Large intestine (tissue), 3 donors: ENCODE measurements at regions not wholly inside any gene's neighbourhood (a gene's known extent, or its start where the extent isn't known, plus 50 kb on each side); places are given as distances from the start of the nearest gene placed in this dataset.

Source experiments
- DNase-seq, 2 donors: peaks; one replicate each; pipeline versions ENCODE4 v3.0.0 to v3.0.0-alpha.2; 2013
- H3K27ac ChIP-seq: one replicate; pipeline ENCODE4 v1.5.1; 2013; ENCODE audit warnings: low read length
- H3K27me3 ChIP-seq: 2 replicates; pipeline ENCODE4 v1.6.1; 2013; ENCODE audit warnings: low read length; ENCODE audit not compliant: control insufficient read depth, insufficient read depth
- H3K36me3 ChIP-seq: 2 replicates; pipeline ENCODE4 v1.6.1; 2013; ENCODE audit warnings: low read length; ENCODE audit not compliant: control insufficient read depth, insufficient read depth
- H3K4me1 ChIP-seq: one replicate; pipeline ENCODE4 v1.6.1; 2013; ENCODE audit warnings: low read length; ENCODE audit not compliant: control insufficient read depth, insufficient read depth
- H3K4me3 ChIP-seq: one replicate; pipeline ENCODE4 v1.5.1; 2013; ENCODE audit warnings: low read length
- H3K9me3 ChIP-seq: one replicate; pipeline ENCODE4 v1.6.1; 2013; ENCODE audit warnings: mild to moderate bottlenecking, low read depth, low read length, moderate library complexity; ENCODE audit not compliant: control insufficient read depth
- WGBS: methylation state at CpG from one replicate; pipeline ENCODE4 v1.1.5; 2013; ENCODE audit warnings: low lambda C conversion rate; ENCODE audit not compliant: insufficient coverage; 5-methylcytosine and 5-hydroxymethylcytosine counted together

- Histone ChIP-seq H3K4me1 (no peaks in the 10 kb centered on the region), H3K27me3 (no peaks in the 10 kb centered on the region), H3K36me3 (no peaks in the 10 kb centered on the region), H3K4me3 (no peak overlapping the region), H3K27ac (no peak overlapping the region), H3K9me3 (no peaks in the 10 kb centered on the region)
- DNase-seq, result no peak
- WGBS, result 45% methylated on average over 2 of the region's 5 CpGs
These were observed 988.0 kb downstream of the PCDH17 start for GRCh38 chr13:58619396-58620113.

DNA sequence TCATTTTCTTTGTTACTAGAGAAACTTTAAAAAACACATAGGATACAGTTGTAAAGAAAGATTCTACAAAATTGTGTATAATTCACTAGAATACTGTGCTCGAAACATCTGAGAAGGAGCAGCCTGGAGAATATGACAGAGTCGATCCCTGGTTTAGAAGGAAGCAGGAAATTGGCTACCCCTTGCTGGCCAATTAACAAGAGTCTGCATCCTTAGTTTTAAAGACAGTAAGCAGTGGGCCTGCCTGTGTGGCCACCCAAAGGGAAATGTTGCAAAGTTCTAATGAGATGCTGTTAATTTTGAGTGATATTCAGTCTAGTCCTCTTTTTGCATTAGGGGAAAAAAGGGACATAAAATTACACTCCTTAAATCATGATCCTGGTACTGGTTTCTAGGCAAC is 988.6 kb downstream of the PCDH17 start:
- WGBS, result 86% methylated on average over 1 of the region's 2 CpGs

DNA sequence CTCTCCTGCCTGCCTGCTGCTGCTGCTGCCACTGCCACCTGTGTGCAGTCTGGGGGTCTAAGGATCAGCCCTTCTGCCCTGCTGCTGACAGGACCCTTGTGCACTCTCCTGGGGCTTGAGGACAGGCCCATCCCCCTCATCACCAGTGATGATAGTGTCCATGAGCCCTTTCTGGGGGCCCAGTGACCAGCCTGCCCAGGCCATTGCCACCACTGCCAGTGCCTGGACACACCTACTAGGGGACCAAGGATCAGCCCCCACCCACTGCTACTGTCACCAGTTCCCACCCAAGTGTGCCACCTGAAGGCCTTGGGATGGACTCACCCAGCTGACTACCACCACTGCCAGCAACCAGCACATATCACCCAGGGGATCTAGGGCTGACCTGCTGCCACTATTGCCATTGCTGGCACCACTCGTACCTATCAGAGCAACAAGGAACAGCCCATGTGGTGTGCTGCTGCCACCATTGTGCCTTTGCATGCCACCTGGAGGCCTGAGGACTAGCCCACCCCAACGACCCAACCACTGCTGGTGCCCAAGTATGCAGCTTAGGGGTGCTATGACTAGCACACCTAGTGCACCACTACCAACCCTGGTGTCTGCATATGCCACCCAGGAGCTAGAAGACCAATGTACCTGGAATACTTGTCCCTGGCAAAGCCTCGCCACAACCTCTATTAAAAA is 994.3 kb downstream of the PCDH17 start:
- Histone ChIP-seq H3K27ac (no peak overlapping the region), H3K9me3 (peaks cover 2% of the 10 kb centered on the region), H3K36me3 (no peaks in the 10 kb centered on the region), H3K4me3 (no peak overlapping the region), H3K4me1 (no peaks in the 10 kb centered on the region), H3K27me3 (no peaks in the 10 kb centered on the region)
- DNase-seq, result no peak
- no CpG with 5 or more reads among the region's 3 CpGs for WGBS

More for the DNA sequence above, 988.6 kb downstream of the PCDH17 start:
- DNase-seq, result no peak
- Histone ChIP-seq H3K36me3 (no peaks in the 10 kb centered on the region), H3K27me3 (no peaks in the 10 kb centered on the region), H3K4me3 (no peak overlapping the region), H3K4me1 (no peaks in the 10 kb centered on the region), H3K9me3 (no peaks in the 10 kb centered on the region), H3K27ac (no peak overlapping the region)

DNA sequence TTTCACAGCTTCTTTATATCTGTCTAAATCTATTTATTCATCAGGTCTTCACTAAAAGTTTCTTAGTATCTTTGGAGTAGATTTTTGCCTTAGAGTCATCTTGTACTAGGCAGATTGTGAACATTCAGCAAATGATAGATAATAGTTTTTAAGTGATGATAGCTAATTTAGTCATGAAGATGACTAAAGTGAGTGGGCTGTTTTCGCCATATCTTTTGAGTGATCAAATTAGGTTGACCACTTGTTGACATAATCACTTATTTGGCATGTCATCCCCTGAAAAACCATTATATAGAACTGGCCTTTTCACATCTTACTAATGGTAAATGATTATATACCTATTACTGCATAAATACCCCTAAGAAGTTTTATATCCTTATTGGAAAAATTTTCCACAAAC is 999.2 kb downstream of the PCDH17 start:
- Histone ChIP-seq H3K4me3 (no peak overlapping the region), H3K36me3 (no peaks in the 10 kb centered on the region), H3K4me1 (no peaks in the 10 kb centered on the region), H3K9me3 (peaks cover 2% of the 10 kb centered on the region), H3K27me3 (no peaks in the 10 kb centered on the region), H3K27ac (no peak overlapping the region)
- no CpG with 5 or more reads among the region's 1 CpG for WGBS
- DNase-seq, result no peak

GRCh38 chr13:58633226-58633625 is 1001.7 kb downstream of the PCDH17 start:
- no peaks in the 10 kb centered on the region for H3K27me3 ChIP-seq
- H3K9me3 ChIP-seq, result no peaks in the 10 kb centered on the region
- 20% methylated on average over 1 of the region's 3 CpGs for WGBS
- DNase-seq, result no peak
- H3K4me3 ChIP-seq, result no peak overlapping the region
- H3K36me3 ChIP-seq, result no peaks in the 10 kb centered on the region
- H3K27ac ChIP-seq, result no peak overlapping the region
- H3K4me1 ChIP-seq, result no peaks in the 10 kb centered on the region

- no peaks in the 10 kb centered on the region for H3K9me3 ChIP-seq
- no peak for DNase-seq
- WGBS, result 100% methylated on average over 2 of the region's 3 CpGs
- H3K36me3 ChIP-seq, result no peaks in the 10 kb centered on the region
- H3K27me3 ChIP-seq, result no peaks in the 10 kb centered on the region
- no peaks in the 10 kb centered on the region for H3K4me1 ChIP-seq
- H3K4me3 ChIP-seq, result no peak overlapping the region
- H3K27ac ChIP-seq, result no peak overlapping the region
These were observed 1023.5 kb downstream of the PCDH17 start for GRCh38 chr13:58655086-58655485.

DNA sequence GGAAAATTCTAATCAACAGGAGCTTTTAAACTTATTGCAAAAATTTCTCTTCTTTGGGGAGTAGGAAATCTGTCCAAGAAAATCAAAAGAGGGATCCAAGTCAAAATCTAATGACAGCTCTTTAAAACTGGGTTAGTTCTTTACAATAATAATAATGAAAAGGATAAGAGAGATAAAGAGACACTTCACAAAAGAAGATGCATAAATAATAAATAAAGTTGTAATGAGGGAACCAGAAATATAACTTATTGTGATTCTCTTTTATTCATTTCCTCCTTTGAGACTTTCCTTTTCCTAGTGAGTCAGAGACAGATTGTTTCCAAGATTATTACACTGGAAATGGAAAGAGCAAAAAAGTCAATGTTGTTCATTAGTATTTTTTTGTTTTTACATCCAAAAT is 1029.3 kb downstream of the PCDH17 start:
- DNase-seq, result no peak
- H3K36me3 ChIP-seq, result no peaks in the 10 kb centered on the region
- no peaks in the 10 kb centered on the region for H3K27me3 ChIP-seq
- H3K4me1 ChIP-seq, result no peaks in the 10 kb centered on the region
- H3K27ac ChIP-seq, result no peak overlapping the region
- H3K9me3 ChIP-seq, result no peaks in the 10 kb centered on the region
- no peak overlapping the region for H3K4me3 ChIP-seq

- Histone ChIP-seq H3K27ac (no peak overlapping the region), H3K4me3 (no peak overlapping the region), H3K36me3 (no peaks in the 10 kb centered on the region), H3K27me3 (no peaks in the 10 kb centered on the region), H3K9me3 (no peaks in the 10 kb centered on the region), H3K4me1 (no peaks in the 10 kb centered on the region)
- no peak for DNase-seq
- WGBS, result 60% methylated on average over 1 of the region's 1 CpG
These were observed 1034.8 kb downstream of the PCDH17 start for GRCh38 chr13:58666331-58666730.

DNA sequence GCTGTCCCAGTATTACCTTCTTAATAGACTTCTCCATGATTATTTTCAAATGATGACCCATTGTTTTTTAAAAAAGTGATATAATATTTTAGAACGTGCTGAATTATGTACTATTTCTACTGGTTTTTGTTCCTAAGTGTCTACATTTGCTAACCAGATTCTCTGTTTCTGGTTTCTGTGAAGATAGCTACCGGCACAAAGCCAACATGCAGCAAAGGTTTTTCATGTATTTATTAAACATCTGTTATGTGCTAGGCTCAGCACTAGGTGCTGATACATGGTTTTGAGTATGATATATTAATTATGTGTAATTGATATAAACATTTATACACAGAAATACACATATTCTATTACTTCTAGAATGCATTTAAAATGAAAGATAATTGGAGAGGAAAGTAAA is 1035.6 kb downstream of the PCDH17 start:
- no peaks in the 10 kb centered on the region for H3K36me3 ChIP-seq
- H3K27ac ChIP-seq, result no peak overlapping the region
- H3K4me1 ChIP-seq, result no peaks in the 10 kb centered on the region
- no peak overlapping the region for H3K4me3 ChIP-seq
- H3K9me3 ChIP-seq, result no peaks in the 10 kb centered on the region
- H3K27me3 ChIP-seq, result no peaks in the 10 kb centered on the region
- WGBS, result 100% methylated on average over 1 of the region's 2 CpGs
- DNase-seq, result no peak

DNA sequence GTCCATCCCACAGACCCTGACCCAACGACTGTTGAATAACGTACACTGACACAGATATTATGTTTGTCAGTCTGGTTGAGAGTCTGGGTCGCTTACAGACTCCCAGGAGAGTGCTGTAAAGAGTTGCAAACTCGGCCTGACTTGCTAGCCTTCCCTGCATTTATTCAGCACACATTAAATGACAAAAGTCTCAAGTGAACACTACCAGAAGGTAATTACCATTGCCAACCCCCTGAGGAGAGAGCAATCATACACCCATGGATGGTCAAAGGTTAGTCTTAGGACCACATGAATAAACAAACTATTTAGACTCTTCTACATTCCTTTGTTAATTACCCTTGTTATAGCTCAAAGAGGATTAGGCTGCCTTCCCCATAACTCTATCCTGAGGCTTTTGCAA is 1048.6 kb downstream of the PCDH17 start:
- H3K36me3 ChIP-seq, result no peaks in the 10 kb centered on the region
- H3K4me3 ChIP-seq, result no peak overlapping the region
- H3K27ac ChIP-seq, result no peak overlapping the region
- no CpG with 5 or more reads among the region's 4 CpGs for WGBS
- no peak for DNase-seq
- H3K27me3 ChIP-seq, result no peaks in the 10 kb centered on the region
- H3K4me1 ChIP-seq, result no peaks in the 10 kb centered on the region
- no peaks in the 10 kb centered on the region for H3K9me3 ChIP-seq

DNA sequence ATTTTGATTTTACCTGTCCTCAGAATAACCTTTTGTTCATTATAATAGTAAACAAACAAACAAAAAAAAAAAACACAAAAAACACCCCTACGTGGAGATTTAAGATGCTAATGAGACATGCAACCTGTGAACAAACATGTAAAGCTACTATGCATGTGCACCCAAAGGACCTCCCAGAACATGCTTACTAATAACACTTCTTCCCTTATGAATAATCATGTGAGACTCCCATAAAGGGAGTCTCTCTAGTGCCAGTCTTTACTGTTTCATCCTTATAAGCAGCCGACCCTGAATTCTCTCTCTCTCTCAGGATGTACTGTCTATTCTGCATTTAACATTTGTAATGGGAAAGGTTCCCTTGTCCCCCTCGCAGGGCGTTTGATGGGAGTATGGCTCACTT is 1051.1 kb downstream of the PCDH17 start:
- Histone ChIP-seq H3K36me3 (no peaks in the 10 kb centered on the region), H3K4me1 (no peaks in the 10 kb centered on the region), H3K27ac (no peak overlapping the region), H3K4me3 (no peak overlapping the region), H3K9me3 (no peaks in the 10 kb centered on the region), H3K27me3 (no peaks in the 10 kb centered on the region)
- WGBS, result 100% methylated on average over 1 of the region's 4 CpGs
- no peak for DNase-seq
